Effector memory CD8-positive, alpha-beta T cell (primary cell): ENCODE measurements at regions not wholly inside any gene's neighbourhood (a gene's known extent, or its start where the extent isn't known, plus 50 kb on each side); places are given as distances from the start of the nearest gene placed in this dataset.

ENCODE experiments used
- ATAC-seq: fragments of 150-1000 bp; cut with Tn5 transposase; replicated peaks from 2 replicates; pipeline ENCODE4 v1.10.0; 2021; ENCODE audit warnings: mild to moderate bottlenecking, moderate library complexity
- DNase-seq, 3 experiments: peaks; one replicate each; pipeline ENCODE4 v3.0.0; 2021
- H3K27ac Mint-ChIP-seq, 2 donors: one replicate each; pipeline ENCODE4 v1.8.0; 2022; ENCODE audit warnings: mild to moderate bottlenecking in 2 of 2, mixed read lengths in 2 of 2, moderate library complexity in 2 of 2
- H3K27me3 Mint-ChIP-seq, 2 donors: one replicate each; pipeline ENCODE4 v1.8.0; 2022; ENCODE audit warnings: mixed read lengths in 2 of 2
- H3K36me3 Mint-ChIP-seq: one replicate; pipeline ENCODE4 v1.8.0; 2022; ENCODE audit warnings: mild to moderate bottlenecking, moderate library complexity, mixed read lengths; ENCODE audit not compliant: insufficient read depth
- H3K4me1 Mint-ChIP-seq, 2 donors: one replicate each; pipeline ENCODE4 v1.8.0; 2022; ENCODE audit warnings: low read depth in 2 of 2, mixed read lengths in 2 of 2
- H3K4me3 Mint-ChIP-seq, 2 donors: one replicate each; pipeline ENCODE4 v1.8.0; 2022; ENCODE audit warnings: mild to moderate bottlenecking in 2 of 2, mixed read lengths in 2 of 2, moderate library complexity in 2 of 2
- H3K9me3 Mint-ChIP-seq, 2 donors: one replicate each; pipeline ENCODE4 v1.8.0; 2022; ENCODE audit warnings: mixed read lengths in 2 of 2

DNA sequence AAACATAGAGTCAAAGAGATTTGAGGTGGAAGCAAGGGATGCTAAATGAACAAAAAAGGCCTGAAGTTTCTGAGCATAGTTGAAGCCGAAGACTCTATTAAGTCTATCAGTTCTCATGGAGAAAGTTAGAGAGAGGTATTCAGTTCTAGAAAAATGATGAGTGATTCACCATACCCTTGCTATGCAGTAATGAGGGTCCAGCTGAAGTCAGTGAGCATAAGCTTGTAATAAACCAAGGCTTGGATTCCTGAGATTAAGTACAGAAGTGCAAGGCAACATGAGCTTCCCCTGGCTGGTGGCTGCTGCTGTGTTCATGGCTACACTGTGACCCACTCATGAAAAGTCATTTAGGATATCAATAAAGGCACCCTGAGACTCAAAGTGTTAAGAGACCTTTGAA lies 129.7 kb upstream of the MTAP start:
- DNase-seq (no peak), ATAC-seq (no peak)
- no peaks in the 10 kb centered on the region for H3K9me3 Mint-ChIP-seq
- H3K4me1 Mint-ChIP-seq, result peaks cover 4 to 7% of the 10 kb centered on the region in 2 donors
- H3K4me3 Mint-ChIP-seq, result no peak overlapping the region
- H3K36me3 Mint-ChIP-seq, result no peaks in the 10 kb centered on the region
- H3K27me3 Mint-ChIP-seq, result peaks cover 0 to 19% of the 10 kb centered on the region in 2 donors
- H3K27ac Mint-ChIP-seq, result no peak overlapping the region

DNA sequence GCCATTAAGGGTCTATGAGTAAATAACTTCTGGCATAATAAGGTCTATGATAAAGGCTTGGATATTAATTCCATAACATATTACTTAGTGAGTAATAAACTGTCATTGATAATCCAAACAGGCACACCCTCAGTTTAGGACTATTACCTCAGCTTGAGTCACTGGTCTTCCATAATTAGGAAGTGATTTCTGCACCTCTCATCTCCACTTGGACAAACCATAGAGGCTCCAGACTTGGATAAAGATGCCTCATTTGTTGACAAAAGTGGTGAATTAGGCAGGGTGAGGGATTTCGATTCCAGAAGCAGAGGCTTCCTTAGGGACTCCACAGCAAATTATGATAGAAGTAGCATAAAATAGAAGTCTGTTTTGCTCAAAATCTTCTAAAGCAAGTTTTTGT lies 127.5 kb upstream of the MTAP start:
- Mint-ChIP-seq H3K27ac (no peak overlapping the region), H3K36me3 (no peaks in the 10 kb centered on the region), H3K27me3 (peaks cover 0 to 19% of the 10 kb centered on the region in 2 donors), H3K4me3 (no peak overlapping the region), H3K4me1 (peaks cover 4 to 6% of the 10 kb centered on the region in 2 donors), H3K9me3 (no peaks in the 10 kb centered on the region)
- DNase-seq (no peak), ATAC-seq (no peak)

GRCh38 chr9:21677387-21677786 lies 125.0 kb upstream of the MTAP start:
- H3K4me1 Mint-ChIP-seq, result peaks cover 0 to 2% of the 10 kb centered on the region in 2 donors

DNA sequence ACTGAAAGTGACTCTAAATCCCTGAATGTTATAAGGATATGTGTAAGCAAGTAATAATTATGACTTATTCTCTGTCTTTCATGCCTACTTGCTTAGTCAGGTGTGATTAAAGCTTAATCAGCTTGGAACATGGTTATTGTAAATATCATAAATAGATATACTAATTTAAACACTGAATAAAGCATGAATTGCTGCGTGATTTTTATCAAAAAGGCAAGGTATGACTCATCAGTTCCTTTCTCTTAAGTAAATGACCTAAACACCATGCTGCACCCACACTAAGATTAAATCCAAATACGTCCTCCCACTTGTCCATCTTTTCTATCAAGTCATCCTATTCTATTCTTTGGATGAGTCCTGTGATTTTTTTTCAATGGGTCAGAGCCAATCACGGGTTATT lies 124.6 kb upstream of the MTAP start:
- peaks cover 0 to 24% of the 10 kb centered on the region in 2 donors for H3K27me3 Mint-ChIP-seq
- no peak overlapping the region for H3K27ac Mint-ChIP-seq
- no peak overlapping the region for H3K4me3 Mint-ChIP-seq
- ATAC-seq (no peak), DNase-seq (no peak)
- H3K4me1 Mint-ChIP-seq, result peaks cover 0 to 2% of the 10 kb centered on the region in 2 donors
- no peaks in the 10 kb centered on the region for H3K36me3 Mint-ChIP-seq
- H3K9me3 Mint-ChIP-seq, result no peaks in the 10 kb centered on the region

More at GRCh38 chr9:21677387-21677786, 125.0 kb upstream of the MTAP start:
- peaks cover 0 to 24% of the 10 kb centered on the region in 2 donors for H3K27me3 Mint-ChIP-seq
- no peaks in the 10 kb centered on the region for H3K36me3 Mint-ChIP-seq
- H3K9me3 Mint-ChIP-seq, result no peaks in the 10 kb centered on the region
- ATAC-seq (no peak), DNase-seq (no peak)
- no peak overlapping the region for H3K4me3 Mint-ChIP-seq
- no peak overlapping the region for H3K27ac Mint-ChIP-seq

DNA sequence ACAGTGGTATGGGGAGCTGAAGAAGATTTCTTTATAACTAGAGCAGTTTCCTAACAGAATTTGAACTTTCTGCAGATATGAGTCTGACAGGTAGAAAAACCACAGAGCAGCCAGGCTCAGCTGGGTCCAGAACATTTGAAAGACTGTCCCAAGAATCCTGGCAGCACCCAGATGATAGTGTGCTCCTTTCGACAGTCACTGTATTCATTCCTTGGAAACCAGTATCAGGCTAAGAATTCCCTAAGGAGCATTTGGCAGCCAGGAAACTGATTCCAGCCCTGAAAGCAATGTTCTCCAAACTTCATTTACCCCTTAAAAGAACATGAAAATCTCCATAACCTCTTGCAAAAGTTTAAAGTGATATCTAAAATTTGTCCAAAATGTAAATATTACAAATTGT lies 123.0 kb upstream of the MTAP start:
- no peak overlapping the region for H3K27ac Mint-ChIP-seq
- no peak for DNase-seq
- no peaks in the 10 kb centered on the region for H3K9me3 Mint-ChIP-seq
- no peak overlapping the region for H3K4me3 Mint-ChIP-seq
- H3K4me1 Mint-ChIP-seq, result peaks cover 0 to 2% of the 10 kb centered on the region in 2 donors
- no peak for ATAC-seq
- no peaks in the 10 kb centered on the region for H3K36me3 Mint-ChIP-seq
- H3K27me3 Mint-ChIP-seq, result peaks cover 0 to 10% of the 10 kb centered on the region in 2 donors

- Mint-ChIP-seq H3K9me3 (no peaks in the 10 kb centered on the region), H3K27me3 (peaks cover 0 to 5% of the 10 kb centered on the region in 2 donors), H3K36me3 (no peaks in the 10 kb centered on the region), H3K27ac (no peak overlapping the region), H3K4me3 (no peak overlapping the region), H3K4me1 (peaks cover 0 to 4% of the 10 kb centered on the region in 2 donors)
- DNase-seq, result no peak
- ATAC-seq, result no peak
These were observed 121.8 kb upstream of the MTAP start for GRCh38 chr9:21680590-21680989.

GRCh38 chr9:21681641-21682040 lies 120.8 kb upstream of the MTAP start:
- Mint-ChIP-seq H3K27ac (no peak overlapping the region), H3K27me3 (peaks cover 0 to 5% of the 10 kb centered on the region in 2 donors), H3K4me3 (no peak overlapping the region), H3K4me1 (peaks cover 0 to 4% of the 10 kb centered on the region in 2 donors), H3K36me3 (no peaks in the 10 kb centered on the region), H3K9me3 (no peaks in the 10 kb centered on the region)
- ATAC-seq (no peak), DNase-seq (no peak)

DNA sequence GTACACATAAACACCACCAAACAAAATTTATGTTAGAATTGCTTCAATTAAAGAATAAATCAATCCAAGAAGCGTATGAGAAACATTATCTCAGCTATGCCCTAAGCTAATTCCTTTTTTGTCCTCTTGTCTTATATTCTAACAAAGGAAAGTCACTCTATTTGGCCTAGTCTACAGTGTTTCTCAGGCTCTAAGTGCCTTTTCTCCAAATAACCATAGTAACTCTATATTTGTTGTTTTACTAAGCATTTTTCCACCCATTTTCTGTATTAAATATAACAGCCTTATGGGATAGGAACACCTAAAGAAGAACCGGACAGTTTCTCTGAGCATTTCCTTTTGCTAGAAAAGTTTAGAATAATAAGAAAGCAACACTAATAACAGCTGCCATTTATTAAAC lies 120.1 kb upstream of the MTAP start:
- Mint-ChIP-seq H3K4me1 (peaks cover 0 to 4% of the 10 kb centered on the region in 2 donors), H3K27me3 (peaks cover 0 to 5% of the 10 kb centered on the region in 2 donors), H3K27ac (no peak overlapping the region), H3K36me3 (no peaks in the 10 kb centered on the region), H3K9me3 (no peaks in the 10 kb centered on the region), H3K4me3 (no peak overlapping the region)
- ATAC-seq (no peak), DNase-seq (no peak)

GRCh38 chr9:21682981-21683380 lies 119.5 kb upstream of the MTAP start:
- no peak overlapping the region for H3K27ac Mint-ChIP-seq
- H3K4me3 Mint-ChIP-seq, result no peak overlapping the region
- H3K9me3 Mint-ChIP-seq, result no peaks in the 10 kb centered on the region
- no peak for DNase-seq
- H3K36me3 Mint-ChIP-seq, result no peaks in the 10 kb centered on the region
- ATAC-seq, result no peak
- peaks cover 0 to 5% of the 10 kb centered on the region in 2 donors for H3K27me3 Mint-ChIP-seq
- peaks cover 0 to 4% of the 10 kb centered on the region in 2 donors for H3K4me1 Mint-ChIP-seq

DNA sequence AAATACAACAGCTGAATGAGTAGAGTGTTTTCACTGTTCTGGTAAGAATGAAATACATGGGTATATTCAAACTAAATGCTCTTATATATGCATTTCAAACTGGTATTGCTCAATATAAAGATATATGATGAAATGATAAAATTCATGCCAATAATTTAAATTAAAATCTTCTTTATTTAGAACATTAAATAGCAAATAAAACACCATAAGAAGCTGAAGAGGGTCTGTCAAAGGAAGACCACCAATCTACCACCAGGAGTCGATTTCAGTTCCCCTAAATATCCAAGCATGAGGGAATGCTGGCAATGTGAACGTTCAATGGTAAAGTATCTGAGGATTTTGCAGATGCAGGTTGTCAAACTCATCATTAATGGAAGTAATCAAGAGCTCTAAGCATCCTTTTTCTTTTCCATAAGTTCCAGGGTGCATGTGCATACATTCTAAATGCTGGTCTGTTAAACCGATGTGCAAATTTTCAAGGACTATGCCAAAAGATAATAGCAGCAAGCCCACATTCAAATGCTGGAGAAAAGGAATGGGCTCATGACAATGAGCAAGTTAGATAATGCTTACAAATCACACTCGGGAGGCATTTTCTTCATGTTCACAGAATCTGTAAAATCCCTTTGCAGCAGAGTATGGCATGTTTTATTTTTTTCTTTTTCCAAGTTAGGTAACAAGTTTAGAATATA lies 118.8 kb upstream of the MTAP start:
- H3K4me3 Mint-ChIP-seq, result no peak overlapping the region
- no peak overlapping the region for H3K27ac Mint-ChIP-seq
- no peaks in the 10 kb centered on the region for H3K9me3 Mint-ChIP-seq
- no peak for ATAC-seq
- H3K27me3 Mint-ChIP-seq, result peaks cover 0 to 5% of the 10 kb centered on the region in 2 donors
- no peak for DNase-seq
- peaks cover 3 to 4% of the 10 kb centered on the region in 2 donors for H3K4me1 Mint-ChIP-seq
- H3K36me3 Mint-ChIP-seq, result no peaks in the 10 kb centered on the region

- Mint-ChIP-seq H3K4me1 (peaks cover 3 to 4% of the 10 kb centered on the region in 2 donors), H3K27me3 (peaks cover 0 to 5% of the 10 kb centered on the region in 2 donors), H3K4me3 (no peak overlapping the region), H3K27ac (no peak overlapping the region), H3K36me3 (no peaks in the 10 kb centered on the region), H3K9me3 (no peaks in the 10 kb centered on the region)
- DNase-seq, result no peak
- no peak for ATAC-seq
These were observed 118.2 kb upstream of the MTAP start for GRCh38 chr9:21684231-21684630.

DNA sequence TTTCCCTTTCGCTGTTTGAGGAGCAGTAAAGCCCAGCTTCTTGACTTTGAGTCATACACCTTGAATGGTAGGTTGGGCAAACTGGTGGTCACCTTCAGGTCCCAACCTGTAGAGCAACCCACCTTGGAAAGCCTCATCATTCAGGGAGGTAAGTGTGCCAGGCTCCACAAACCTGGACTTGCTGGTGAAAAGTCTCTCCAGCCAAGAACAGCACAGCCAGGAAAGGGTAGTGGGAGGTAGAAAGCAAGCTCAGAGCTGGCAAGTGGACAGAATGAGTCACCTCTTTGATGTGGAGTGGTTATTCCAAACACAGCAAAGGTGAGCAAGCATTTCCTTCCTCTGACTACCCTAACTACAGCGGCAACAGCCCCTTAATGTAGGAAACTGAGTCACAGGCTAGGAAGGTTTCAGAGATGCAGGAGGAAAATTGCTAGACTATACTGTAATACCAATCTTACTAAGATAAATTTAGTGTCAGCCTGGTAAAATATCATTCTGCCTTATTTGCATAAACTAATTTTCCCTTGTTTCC lies 117.5 kb upstream of the MTAP start:
- Mint-ChIP-seq H3K27ac (no peak overlapping the region), H3K4me1 (peaks cover 3 to 4% of the 10 kb centered on the region in 2 donors), H3K36me3 (no peaks in the 10 kb centered on the region), H3K9me3 (no peaks in the 10 kb centered on the region), H3K4me3 (no peak overlapping the region), H3K27me3 (peaks cover 0 to 5% of the 10 kb centered on the region in 2 donors)
- DNase-seq, result no peak
- no peak for ATAC-seq

DNA sequence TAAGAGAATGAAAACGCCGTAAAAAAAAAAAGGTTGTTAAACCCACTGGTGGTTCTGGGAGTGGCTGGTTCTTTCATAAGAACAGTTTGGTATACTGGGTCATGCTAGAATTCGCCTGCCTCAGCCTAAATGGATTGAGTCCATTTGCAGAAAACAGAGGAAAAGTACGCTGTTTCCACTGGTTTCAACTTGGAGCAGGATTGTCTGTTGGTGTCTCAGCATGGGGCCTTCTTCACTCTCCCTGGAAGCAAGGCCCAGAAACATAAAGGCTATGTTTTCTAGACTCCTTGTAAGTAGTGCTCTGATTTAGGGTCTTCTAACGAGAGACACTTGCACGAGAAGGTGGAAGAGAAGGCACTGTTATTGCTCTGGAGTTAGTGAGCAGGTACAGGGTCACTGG lies 116.9 kb upstream of the MTAP start:
- no peak for DNase-seq
- Mint-ChIP-seq H3K4me3 (no peak overlapping the region), H3K27me3 (peaks cover 0 to 3% of the 10 kb centered on the region in 2 donors), H3K36me3 (no peaks in the 10 kb centered on the region), H3K27ac (no peak overlapping the region), H3K9me3 (no peaks in the 10 kb centered on the region), H3K4me1 (peaks cover 3 to 4% of the 10 kb centered on the region in 2 donors)
- no peak for ATAC-seq

- no peak for ATAC-seq
- H3K4me1 Mint-ChIP-seq, result peaks cover 3 to 4% of the 10 kb centered on the region in 2 donors
These were observed 115.7 kb upstream of the MTAP start for GRCh38 chr9:21686738-21687137.

More at GRCh38 chr9:21686738-21687137, 115.7 kb upstream of the MTAP start:
- Mint-ChIP-seq H3K36me3 (no peaks in the 10 kb centered on the region), H3K27me3 (peaks cover 0 to 5% of the 10 kb centered on the region in 2 donors), H3K9me3 (no peaks in the 10 kb centered on the region), H3K27ac (no peak overlapping the region), H3K4me3 (no peak overlapping the region)
- no peak for DNase-seq
